GM12865 (cell line): ENCODE measurements at regions not wholly inside any gene's neighbourhood (a gene's known extent, or its start where the extent isn't known, plus 50 kb on each side); places are given as distances from the start of the nearest gene placed in this dataset.

ENCODE experiments used
- DNase-seq: peaks from one replicate; pipeline ENCODE4 v3.0.0; 2010; ENCODE audit warnings: low read depth
- H3K4me3 ChIP-seq: 2 replicates; pipeline ENCODE4 v1.5.1; 2011; ENCODE audit warnings: mild to moderate bottlenecking, low read depth, low read length, control low read depth
- TF ChIP-seq, protein P1 (sequence below): IDR thresholded peaks from 2 replicates; pipeline ENCODE4 v1.5.1; 2011; ENCODE audit warnings: low read length, control low read depth, low read depth, inconsistent platforms; ENCODE audit not compliant: insufficient read depth; ENCODE audit errors: missing control alignments

DNA sequence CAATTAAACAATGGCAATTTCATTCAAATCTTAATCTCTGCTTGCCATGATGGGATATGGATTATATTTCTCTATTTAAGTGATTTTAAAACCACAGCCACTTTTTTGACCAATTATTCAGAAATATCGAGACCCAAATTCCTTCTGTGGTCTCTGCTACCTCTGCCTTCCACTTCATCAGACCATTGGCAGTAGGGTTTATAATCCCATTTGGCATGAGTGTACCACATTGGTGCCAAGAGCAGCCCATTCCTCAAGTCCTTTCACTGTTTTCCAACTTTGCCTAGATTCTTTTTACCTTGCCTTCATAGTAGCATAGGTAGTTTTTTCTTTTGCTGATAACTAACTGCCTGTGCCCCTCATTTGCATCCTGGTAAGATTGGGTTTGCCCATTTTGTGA lies 319.9 kb downstream of the ARL4A start:
- TF ChIP-seq, protein P1, sequence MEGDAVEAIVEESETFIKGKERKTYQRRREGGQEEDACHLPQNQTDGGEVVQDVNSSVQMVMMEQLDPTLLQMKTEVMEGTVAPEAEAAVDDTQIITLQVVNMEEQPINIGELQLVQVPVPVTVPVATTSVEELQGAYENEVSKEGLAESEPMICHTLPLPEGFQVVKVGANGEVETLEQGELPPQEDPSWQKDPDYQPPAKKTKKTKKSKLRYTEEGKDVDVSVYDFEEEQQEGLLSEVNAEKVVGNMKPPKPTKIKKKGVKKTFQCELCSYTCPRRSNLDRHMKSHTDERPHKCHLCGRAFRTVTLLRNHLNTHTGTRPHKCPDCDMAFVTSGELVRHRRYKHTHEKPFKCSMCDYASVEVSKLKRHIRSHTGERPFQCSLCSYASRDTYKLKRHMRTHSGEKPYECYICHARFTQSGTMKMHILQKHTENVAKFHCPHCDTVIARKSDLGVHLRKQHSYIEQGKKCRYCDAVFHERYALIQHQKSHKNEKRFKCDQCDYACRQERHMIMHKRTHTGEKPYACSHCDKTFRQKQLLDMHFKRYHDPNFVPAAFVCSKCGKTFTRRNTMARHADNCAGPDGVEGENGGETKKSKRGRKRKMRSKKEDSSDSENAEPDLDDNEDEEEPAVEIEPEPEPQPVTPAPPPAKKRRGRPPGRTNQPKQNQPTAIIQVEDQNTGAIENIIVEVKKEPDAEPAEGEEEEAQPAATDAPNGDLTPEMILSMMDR = no peak
- no peak overlapping the region for H3K4me3 ChIP-seq
- DNase-seq = no peak

DNA sequence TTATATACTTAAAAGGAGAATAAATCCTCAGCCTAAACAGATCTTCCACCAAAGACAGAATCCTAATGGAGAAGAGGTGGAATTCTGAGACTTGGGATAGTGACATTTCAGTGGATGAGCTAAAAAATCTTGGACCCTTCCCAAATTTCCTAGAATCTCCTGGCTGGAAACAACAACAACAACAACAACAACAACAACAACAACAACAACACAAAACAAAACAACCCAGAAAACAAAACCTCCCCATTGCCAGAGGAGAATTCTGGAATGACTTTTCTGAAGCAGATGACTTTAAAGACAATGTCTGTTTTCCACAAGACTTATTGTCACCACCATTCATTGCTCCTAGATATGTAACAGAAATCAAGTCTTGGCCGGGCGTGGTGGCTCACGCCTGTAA lies 322.1 kb downstream of the ARL4A start:
- TF ChIP-seq, protein P1 = no peak
- no peak for DNase-seq
- no peak overlapping the region for H3K4me3 ChIP-seq

DNA sequence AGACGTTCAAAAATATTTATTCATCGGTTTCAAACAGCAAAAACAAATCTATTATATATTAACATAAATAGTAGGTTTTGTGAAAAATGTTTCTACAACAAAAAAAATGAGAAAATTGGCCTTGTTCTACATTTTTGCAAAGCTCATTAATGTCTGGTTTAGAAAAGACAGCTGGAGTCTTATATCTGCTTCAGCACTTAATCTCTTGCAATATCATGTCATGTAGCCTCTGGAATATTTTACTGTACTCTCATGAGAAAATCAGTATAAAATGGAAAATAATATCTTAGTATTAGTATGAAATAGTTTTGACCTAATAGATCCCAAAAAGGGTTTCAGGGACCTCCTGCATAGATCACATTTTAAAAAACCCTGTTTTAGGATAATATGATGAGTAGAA lies 326.6 kb downstream of the ARL4A start:
- no peak overlapping the region for H3K4me3 ChIP-seq
- DNase-seq = no peak
- TF ChIP-seq, protein P1 = no peak

DNA sequence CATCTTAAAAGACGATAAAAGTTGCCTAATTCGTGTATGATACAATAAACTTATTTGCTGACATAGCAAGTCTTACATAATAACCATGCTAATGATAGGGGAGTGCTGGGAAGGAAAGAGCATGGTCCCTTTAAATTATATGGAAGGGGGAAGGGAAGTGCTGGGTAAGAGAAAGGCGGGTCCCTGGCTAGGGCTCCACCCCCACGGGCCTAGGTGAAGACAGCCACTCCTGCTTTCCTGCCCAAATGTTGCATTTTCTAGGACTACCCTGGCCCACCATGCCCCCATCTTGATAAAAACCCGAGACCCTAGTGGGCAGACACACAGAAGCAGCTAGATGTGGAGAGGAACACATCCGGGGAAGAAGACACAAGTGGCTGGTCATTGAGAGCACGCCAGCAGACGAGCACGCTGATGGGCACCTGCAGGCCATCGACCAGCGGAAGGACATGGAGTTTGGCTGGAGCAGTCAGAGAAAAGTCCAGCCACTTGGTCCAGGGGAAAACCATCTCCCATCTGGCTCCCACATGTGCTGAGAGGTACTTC lies 328.7 kb downstream of the ARL4A start:
- DNase-seq = no peak
- H3K4me3 ChIP-seq = no peak overlapping the region
- TF ChIP-seq, protein P1 = no peak

DNA sequence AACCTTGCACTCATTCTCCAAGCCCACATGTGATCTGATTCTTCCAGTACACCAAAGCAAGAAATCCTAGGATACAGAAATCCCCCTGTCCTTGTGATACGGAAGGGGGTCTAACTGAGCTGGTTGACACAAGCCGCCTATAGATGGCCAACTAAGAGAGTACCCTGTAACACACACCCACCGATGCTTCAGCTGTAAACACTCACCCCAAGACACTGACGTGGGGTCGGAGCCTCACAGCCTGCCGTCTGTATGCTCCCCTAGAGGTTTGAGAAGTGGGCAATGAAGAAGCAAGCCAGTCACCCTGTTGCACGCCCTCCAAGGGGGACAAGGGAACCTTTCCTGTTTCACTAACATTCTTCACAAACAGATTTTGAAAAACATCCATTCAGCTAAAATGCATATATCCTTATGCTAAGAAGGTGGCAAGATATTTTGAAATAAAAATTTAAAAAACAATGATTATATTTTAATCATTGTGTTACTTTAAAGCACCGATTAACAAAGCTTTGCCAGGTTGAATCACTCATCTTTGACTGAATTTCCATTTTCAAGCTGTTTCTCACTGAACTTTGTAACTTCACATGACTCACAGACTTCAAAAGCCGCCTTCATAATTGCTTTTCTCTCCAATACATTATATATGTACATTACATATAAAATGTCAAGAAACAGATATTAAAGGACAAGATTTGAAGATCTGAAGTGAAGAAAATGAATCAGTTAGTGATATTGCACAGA lies 329.3 kb downstream of the ARL4A start:
- TF ChIP-seq, protein P1 = no peak
- no peak for DNase-seq
- H3K4me3 ChIP-seq = no peak overlapping the region

DNA sequence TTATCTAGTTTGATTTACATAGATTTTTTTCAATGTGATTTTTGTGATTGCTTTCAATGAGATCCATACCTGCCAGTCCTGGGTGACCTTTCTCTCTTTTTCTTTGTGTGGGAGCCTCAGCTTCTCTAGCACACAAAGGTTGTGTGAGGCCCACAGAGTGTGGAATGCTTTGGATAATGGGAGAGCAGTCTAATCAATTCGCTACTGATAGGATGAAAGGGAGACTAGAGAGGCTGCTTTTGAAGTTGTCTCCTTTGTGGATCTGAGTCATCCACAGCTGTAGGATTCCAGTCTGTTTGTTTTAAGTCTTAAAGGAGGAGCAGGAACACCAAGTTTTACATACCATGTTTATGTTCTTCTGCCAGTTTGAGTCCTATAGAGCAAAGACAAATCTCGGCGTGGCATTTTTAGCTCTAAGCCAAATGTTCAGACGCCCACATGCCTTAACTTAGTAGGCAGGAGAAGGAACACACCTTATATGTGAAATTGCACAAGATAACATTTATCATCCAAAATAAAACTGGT lies 330.0 kb downstream of the ARL4A start:
- no peak for DNase-seq
- H3K4me3 ChIP-seq = no peak overlapping the region
- TF ChIP-seq, protein P1 = no peak
